ENCODE measurements at regions not wholly inside any gene's neighbourhood (a gene's known extent, or its start where the extent isn't known, plus 50 kb on each side); places are given as distances from the start of the nearest gene placed in this dataset.

GRCh38 chr1:193335806-193336428, 149.5 kb upstream of the B3GALT2 start:
- TF ChIP-seq EZH2phosphoT487 (IDR thresholded peaks at IDR 0.05; ENCODE audit: borderline replicate concordance, low read length) (no peak), CTCF (IDR thresholded peaks at IDR 0.05; ENCODE audit: low read depth, low read length, poor library complexity, severe bottlenecking) (no peak)
